HepG2 (cell line): ENCODE measurements at regions not wholly inside any gene's neighbourhood (a gene's known extent, or its start where the extent isn't known, plus 50 kb on each side); places are given as distances from the start of the nearest gene placed in this dataset.

Experiments
- ATAC-seq: fragments of 200-7000 bp; cut with Tn5 transposase; 3 replicates; pipeline ENCODE4 v1.9.1; 2020; ENCODE audit warnings: mild to moderate bottlenecking, moderate library complexity
- BruUV-seq: library from RNA; stranded (reverse); fragments of 400-500 nt; replicated peaks from 2 replicates; lab custom pipeline; 2021; lab: Mats Ljungman, UMichigan
- CTCF ChIA-PET: fragments of 300-600 bp; formaldehyde crosslinking; extraction: SDS; loops from one replicate; lab custom pipeline; 2021; ENCODE audit warnings: low total read pairs, inconsistent platforms, low intra/inter-chr PET ratio; lab: Yijun Ruan, JAX
- POLR2A ChIA-PET: fragments of 350-600 bp; sonication (Branson Sonifier 250); formaldehyde crosslinking; loops from one replicate; lab custom pipeline; 2020; ENCODE audit warnings: antibody characterized with exemption, inconsistent platforms; lab: Yijun Ruan, JAX
- DNase-seq: peaks from one replicate; pipeline ENCODE4 v3.0.0-alpha.2; 2015; ENCODE audit warnings: low spot score
- FAIRE-seq: peaks from 3 replicates; lab custom pipeline; 2011; peaks lifted over from hg19 to GRCh38; lab: Jason Lieb, UNC
- H2AFZ ChIP-seq: one replicate; pipeline ENCODE4 v1.6.1; 2011; ENCODE audit warnings: low read length, inconsistent platforms
- H3K27ac ChIP-seq: fragments of 300-600 bp; 3 replicates; pipeline ENCODE4 v1.8.0; 2011; ENCODE audit warnings: mixed run types, mild to moderate bottlenecking, mixed read lengths, low read length, inconsistent platforms; ENCODE audit not compliant: insufficient read depth; ENCODE audit errors: extremely low read length
- H3K27me3 ChIP-seq, 2 experiments: fragments of 200-600 bp in 1 of 2; 2 replicates in 1 of 2; 3 replicates in 1 of 2; pipeline versions ENCODE4 v1.6.0 to v1.8.0; 2011; ENCODE audit warnings: low read length in 2 of 2, mild to moderate bottlenecking in 2 of 2, moderate library complexity in 2 of 2, inconsistent platforms in 1 of 2; ENCODE audit not compliant: insufficient read depth in 2 of 2, control insufficient read depth in 1 of 2
- H3K36me3 ChIP-seq, 2 experiments: fragments of 200-600 bp in 1 of 2; replicated peaks in 1 of 2; 2 replicates in 1 of 2; 3 replicates in 1 of 2; pipeline versions ENCODE4 v1.5.1 to v1.8.0; 2011; ENCODE audit warnings: low read length in 2 of 2, inconsistent platforms in 1 of 2; ENCODE audit not compliant: insufficient read depth in 2 of 2, control insufficient read depth in 1 of 2
- H3K4me1 ChIP-seq: 2 replicates; pipeline ENCODE4 v1.5.1; 2012; ENCODE audit warnings: low read length, inconsistent platforms; ENCODE audit not compliant: insufficient read depth
- H3K4me2 ChIP-seq: 2 replicates; pipeline ENCODE4 v1.6.0; 2011; ENCODE audit warnings: low read depth, low read length, inconsistent platforms
- H3K4me3 ChIP-seq, 3 experiments: fragments of 200-600 bp in 1 of 3; sonication (generic), shearing (Covaris generic) in 1 of 3; replicated peaks in 1 of 3; 2 replicates each; pipeline ENCODE4 v1.5.1; 2011 to 2016; ENCODE audit warnings: low read length in 3 of 3, inconsistent platforms in 2 of 3, low read depth in 2 of 3, mild to moderate bottlenecking in 2 of 3, control low read depth in 1 of 3, mixed read lengths in 1 of 3; ENCODE audit not compliant: insufficient read depth in 1 of 3
- H3K79me2 ChIP-seq: one replicate; pipeline ENCODE4 v1.6.1; 2011; ENCODE audit warnings: low read length, inconsistent platforms; ENCODE audit not compliant: insufficient read depth
- H3K9ac ChIP-seq: 2 replicates; pipeline ENCODE4 v1.6.0; 2011; ENCODE audit warnings: mild to moderate bottlenecking, low read depth, low read length, inconsistent platforms; ENCODE audit not compliant: insufficient read depth
- H3K9me3 ChIP-seq: 2 replicates; pipeline ENCODE4 v1.5.1; 2012; ENCODE audit warnings: mild to moderate bottlenecking, low read length
- H4K20me1 ChIP-seq: 2 replicates; pipeline ENCODE4 v1.6.0; 2011; ENCODE audit warnings: inconsistent platforms, mild to moderate bottlenecking, low read length, moderate library complexity; ENCODE audit not compliant: insufficient read depth
- DMAP1 ChIP-seq: IDR thresholded peaks from 2 replicates; pipeline ENCODE4 v1.6.1; 2016
- GPN1 ChIP-seq: sonication (generic); formaldehyde crosslinking; IDR thresholded peaks from 2 replicates; pipeline ENCODE4 v1.5.1; 2020; ENCODE audit warnings: missing genetic modification reagents, borderline replicate concordance
- KAT8 ChIP-seq: IDR thresholded peaks from 2 replicates; pipeline ENCODE4 v1.6.1; 2016; ENCODE audit warnings: missing genetic modification reagents, missing compliant biosample characterization
- MAFF ChIP-seq: IDR thresholded peaks from 2 replicates; pipeline ENCODE4 v1.6.1; 2011; ENCODE audit warnings: low read depth, low read length, improper control_type of control experiment
- MAFK ChIP-seq, 2 experiments: IDR thresholded peaks in 1 of 2; conservative IDR thresholded peaks in 1 of 2; 2 replicates each; pipeline ENCODE4 v1.6.1; 2011; ENCODE audit warnings: improper control_type of control experiment in 2 of 2, low read length in 2 of 2
- MEIS1 ChIP-seq: sonication (generic); formaldehyde crosslinking; IDR thresholded peaks from 2 replicates; pipeline ENCODE4 v1.9.0; 2021; ENCODE audit warnings: mild to moderate bottlenecking, missing genetic modification reagents, moderate library complexity, borderline replicate concordance
- NR2F6 ChIP-seq, 2 experiments: IDR thresholded peaks; 2 replicates each; pipeline ENCODE4 v1.6.1; 2016; ENCODE audit warnings: antibody characterized with exemption in 1 of 2, mild to moderate bottlenecking in 1 of 2
- SMAD1 ChIP-seq: sonication (generic); formaldehyde crosslinking; IDR thresholded peaks from 2 replicates; pipeline ENCODE4 v1.4.0; 2020; ENCODE audit warnings: missing genetic modification reagents, low read depth, mild to moderate bottlenecking, borderline replicate concordance
- SOX5 ChIP-seq: IDR thresholded peaks from 2 replicates; pipeline ENCODE4 v1.6.1; 2016; ENCODE audit warnings: borderline replicate concordance
- in situ Hi-C: cut with HindIII; loops from 2 replicates; pipeline ENCODE4 v1.10.0; 2017; ENCODE audit warnings: low pct_unique_long_range_greater_than_20kb; ENCODE audit not compliant: extremely low pct_ligation_motif_present
- intact Hi-C: fragments of 100-400 bp; cut with micrococcal nuclease; formaldehyde crosslinking; loops from one replicate; pipeline ENCODE4 v1.10.0; 2022; ENCODE audit not compliant: unreplicated experiment
- TF ChIP-seq, protein P1 (sequence below): IDR thresholded peaks from 2 replicates; pipeline ENCODE4 v1.6.1; 2018; ENCODE audit warnings: missing genetic modification reagents
- TF ChIP-seq, protein P2 (sequence below): sonication (generic); formaldehyde crosslinking; IDR thresholded peaks from 2 replicates; pipeline ENCODE4 v1.5.0; 2020; ENCODE audit warnings: mild to moderate bottlenecking, missing genetic modification reagents
- TF ChIP-seq, protein P3 (sequence below): sonication (generic); formaldehyde crosslinking; IDR thresholded peaks from 2 replicates; pipeline ENCODE4 v1.8.1; 2023; ENCODE audit warnings: missing genetic modification reagents, mild to moderate bottlenecking, borderline replicate concordance

DNA sequence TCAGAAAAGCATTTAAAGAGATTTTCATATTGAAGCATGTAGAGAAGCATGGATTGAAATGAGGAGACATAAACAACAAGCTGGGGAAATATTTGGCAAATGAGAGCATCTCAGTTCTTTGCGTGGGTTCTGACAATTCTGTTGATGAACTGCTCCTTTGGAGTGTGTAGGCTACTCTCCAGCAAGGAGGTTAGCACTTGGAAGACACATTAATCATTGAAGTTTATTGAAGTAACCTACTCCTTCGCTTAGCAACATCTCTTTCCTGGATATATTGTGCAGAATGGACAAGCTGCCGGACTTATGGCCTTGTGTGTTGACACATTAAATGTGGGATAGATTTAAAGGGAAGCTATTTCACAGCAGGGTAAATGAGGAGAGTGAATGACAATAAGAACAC, 354.5 kb upstream of the VWC2 start (continued):
- TF ChIP-seq, protein P1, sequence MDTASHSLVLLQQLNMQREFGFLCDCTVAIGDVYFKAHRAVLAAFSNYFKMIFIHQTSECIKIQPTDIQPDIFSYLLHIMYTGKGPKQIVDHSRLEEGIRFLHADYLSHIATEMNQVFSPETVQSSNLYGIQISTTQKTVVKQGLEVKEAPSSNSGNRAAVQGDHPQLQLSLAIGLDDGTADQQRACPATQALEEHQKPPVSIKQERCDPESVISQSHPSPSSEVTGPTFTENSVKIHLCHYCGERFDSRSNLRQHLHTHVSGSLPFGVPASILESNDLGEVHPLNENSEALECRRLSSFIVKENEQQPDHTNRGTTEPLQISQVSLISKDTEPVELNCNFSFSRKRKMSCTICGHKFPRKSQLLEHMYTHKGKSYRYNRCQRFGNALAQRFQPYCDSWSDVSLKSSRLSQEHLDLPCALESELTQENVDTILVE (CRISPR knock-in tag) = no peak
- TF ChIP-seq SOX5 (CRISPR knock-in tag) (no peak), MEIS1 (CRISPR knock-in tag) (no peak)
- TF ChIP-seq, protein P2, sequence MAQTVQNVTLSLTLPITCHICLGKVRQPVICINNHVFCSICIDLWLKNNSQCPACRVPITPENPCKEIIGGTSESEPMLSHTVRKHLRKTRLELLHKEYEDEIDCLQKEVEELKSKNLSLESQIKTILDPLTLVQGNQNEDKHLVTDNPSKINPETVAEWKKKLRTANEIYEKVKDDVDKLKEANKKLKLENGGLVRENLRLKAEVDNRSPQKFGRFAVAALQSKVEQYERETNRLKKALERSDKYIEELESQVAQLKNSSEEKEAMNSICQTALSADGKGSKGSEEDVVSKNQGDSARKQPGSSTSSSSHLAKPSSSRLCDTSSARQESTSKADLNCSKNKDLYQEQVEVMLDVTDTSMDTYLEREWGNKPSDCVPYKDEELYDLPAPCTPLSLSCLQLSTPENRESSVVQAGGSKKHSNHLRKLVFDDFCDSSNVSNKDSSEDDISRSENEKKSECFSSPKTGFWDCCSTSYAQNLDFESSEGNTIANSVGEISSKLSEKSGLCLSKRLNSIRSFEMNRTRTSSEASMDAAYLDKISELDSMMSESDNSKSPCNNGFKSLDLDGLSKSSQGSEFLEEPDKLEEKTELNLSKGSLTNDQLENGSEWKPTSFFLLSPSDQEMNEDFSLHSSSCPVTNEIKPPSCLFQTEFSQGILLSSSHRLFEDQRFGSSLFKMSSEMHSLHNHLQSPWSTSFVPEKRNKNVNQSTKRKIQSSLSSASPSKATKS = no peak

DNA sequence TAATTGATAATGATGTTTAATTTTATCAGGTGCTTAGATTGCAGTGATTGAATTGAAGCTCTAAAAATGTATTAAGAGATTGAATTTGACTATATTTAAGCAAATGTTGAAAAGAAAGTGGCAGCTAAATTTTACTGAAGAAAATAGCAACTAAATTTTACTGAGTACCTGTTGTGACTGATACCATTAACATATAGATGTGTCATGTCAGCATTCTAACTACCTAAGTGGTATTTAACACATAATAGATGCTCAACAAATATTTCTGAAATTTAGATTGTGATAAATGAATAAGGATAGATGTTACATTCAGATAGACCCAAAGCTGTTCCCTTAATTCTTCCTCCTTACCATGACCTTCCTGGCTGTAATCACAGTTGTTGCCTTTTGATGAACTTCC, 350.9 kb upstream of the VWC2 start:
- H3K4me3 ChIP-seq = no peak overlapping the region
- DNase-seq (no peak), ATAC-seq (no peak)
- H3K4me1 ChIP-seq = no peaks in the 10 kb centered on the region
- no peak overlapping the region for H3K4me2 ChIP-seq
- POLR2A ChIA-PET = no interaction called here
- no peaks in the 10 kb centered on the region for H4K20me1 ChIP-seq
- TF ChIP-seq DMAP1 (CRISPR knock-in tag) = no peak
- TF ChIP-seq, protein P3, sequence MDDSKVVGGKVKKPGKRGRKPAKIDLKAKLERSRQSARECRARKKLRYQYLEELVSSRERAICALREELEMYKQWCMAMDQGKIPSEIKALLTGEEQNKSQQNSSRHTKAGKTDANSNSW = no peak
- TF ChIP-seq MAFK (conservative IDR thresholded peaks at IDR 0.05 in 1 of 2, IDR thresholded peaks at IDR 0.05 in 1 of 2; ENCODE audit: low read length in 2 of 2) = peak; percentile 49 to 85; a peak in 3 of 4 replicates
- TF ChIP-seq MAFF = peak; percentile 70
- no peak for TF ChIP-seq NR2F6 (IDR thresholded peaks at IDR 0.05)
- no peak for TF ChIP-seq NR2F6 (CRISPR knock-in tag; IDR thresholded peaks at IDR 0.05)
- no peak for TF ChIP-seq KAT8
- no peak for TF ChIP-seq SMAD1
- no peak for TF ChIP-seq GPN1 (CRISPR knock-in tag)
- TF ChIP-seq, all 625 proteins: peak for 2
- Histone ChIP-seq H3K79me2 (no peaks in the 10 kb centered on the region), H3K9me3 (no peaks in the 10 kb centered on the region), H3K9ac (no peak overlapping the region), H3K27me3 (no peaks in the 10 kb centered on the region), H3K27ac (no peak overlapping the region), H3K36me3 (no peaks in the 10 kb centered on the region), H2AFZ (no peak overlapping the region)
- BruUV-seq = no TSS peak
- intact Hi-C loops = no loop called here
- CTCF ChIA-PET = no interaction called here
- FAIRE-seq = no peak
- in situ Hi-C loops = no loop called here
